ENCODE measurements at regions not wholly inside any gene's neighbourhood (a gene's known extent, or its start where the extent isn't known, plus 50 kb on each side); places are given as distances from the start of the nearest gene placed in this dataset.
"Not testable (repeated sequence)": the region's sequence is repeated elsewhere in the genome, so short reads cannot be mapped to it uniquely, and the experiment has no call there.

- peak; percentile 24 for DNase-seq (ENCODE audit: low read depth)
Measured at GRCh38 chr12:67034110-67034879, 234.9 kb upstream of the CAND1 start.

- DNase-seq (ENCODE audit: low read depth): no peak
Measured at GRCh38 chr12:67035121-67035520, 234.0 kb upstream of the CAND1 start.

GRCh38 chr12:67038486-67038885 is 230.7 kb upstream of the CAND1 start:
- DNase-seq (ENCODE audit: low read depth): no peak

GRCh38 chr12:67039995-67040860 is 228.9 kb upstream of the CAND1 start:
- no peak for DNase-seq (ENCODE audit: low read depth)

GRCh38 chr12:67040861-67041137 is 228.4 kb upstream of the CAND1 start:
- DNase-seq (ENCODE audit: low read depth): no peak

GRCh38 chr12:67042697-67043131 is 226.4 kb upstream of the CAND1 start:
- DNase-seq (ENCODE audit: low read depth): peak; percentile 32

GRCh38 chr12:67043771-67044170 is 225.4 kb upstream of the CAND1 start:
- no peak for DNase-seq (ENCODE audit: low read depth)

GRCh38 chr12:67045650-67046049 is 223.5 kb upstream of the CAND1 start:
- no peak for DNase-seq (ENCODE audit: low read depth)

- DNase-seq (ENCODE audit: low read depth): no peak
Measured at GRCh38 chr12:67046062-67046461, 223.1 kb upstream of the CAND1 start.

- no peak for DNase-seq (ENCODE audit: low read depth)
Measured at GRCh38 chr12:67047634-67048033, 221.5 kb upstream of the CAND1 start.

GRCh38 chr12:67048371-67048770 is 220.8 kb upstream of the CAND1 start:
- no peak for DNase-seq (ENCODE audit: low read depth)

- not testable (repeated sequence) for DNase-seq (ENCODE audit: low read depth)
Measured at GRCh38 chr12:67049199-67049598, 220.0 kb upstream of the CAND1 start.

GRCh38 chr12:67052981-67053380 is 216.2 kb upstream of the CAND1 start:
- peak; percentile 5 for DNase-seq (ENCODE audit: low read depth)

- no peak for DNase-seq (ENCODE audit: low read depth)
Measured at GRCh38 chr12:67056329-67056728, 212.8 kb upstream of the CAND1 start.

GRCh38 chr12:67057072-67057471 is 212.1 kb upstream of the CAND1 start:
- DNase-seq (ENCODE audit: low read depth): no peak

- no peak for DNase-seq (ENCODE audit: low read depth)
Measured at GRCh38 chr12:67062193-67062592, 207.0 kb upstream of the CAND1 start.

- DNase-seq (ENCODE audit: low read depth): no peak
Measured at GRCh38 chr12:67067453-67068203, 201.5 kb upstream of the CAND1 start.

GRCh38 chr12:67068204-67068731 is 200.9 kb upstream of the CAND1 start:
- DNase-seq (ENCODE audit: low read depth): no peak

- no peak for DNase-seq (ENCODE audit: low read depth)
Measured at GRCh38 chr12:67068761-67069450, 200.3 kb upstream of the CAND1 start.

- peak; percentile 6 for DNase-seq (ENCODE audit: low read depth)
Measured at GRCh38 chr12:67069451-67070306, 199.5 kb upstream of the CAND1 start.
